ENCODE measurements at regions not wholly inside any gene's neighbourhood (a gene's known extent, or its start where the extent isn't known, plus 50 kb on each side); places are given as distances from the start of the nearest gene placed in this dataset.

- TF ChIP-seq, protein P1, sequence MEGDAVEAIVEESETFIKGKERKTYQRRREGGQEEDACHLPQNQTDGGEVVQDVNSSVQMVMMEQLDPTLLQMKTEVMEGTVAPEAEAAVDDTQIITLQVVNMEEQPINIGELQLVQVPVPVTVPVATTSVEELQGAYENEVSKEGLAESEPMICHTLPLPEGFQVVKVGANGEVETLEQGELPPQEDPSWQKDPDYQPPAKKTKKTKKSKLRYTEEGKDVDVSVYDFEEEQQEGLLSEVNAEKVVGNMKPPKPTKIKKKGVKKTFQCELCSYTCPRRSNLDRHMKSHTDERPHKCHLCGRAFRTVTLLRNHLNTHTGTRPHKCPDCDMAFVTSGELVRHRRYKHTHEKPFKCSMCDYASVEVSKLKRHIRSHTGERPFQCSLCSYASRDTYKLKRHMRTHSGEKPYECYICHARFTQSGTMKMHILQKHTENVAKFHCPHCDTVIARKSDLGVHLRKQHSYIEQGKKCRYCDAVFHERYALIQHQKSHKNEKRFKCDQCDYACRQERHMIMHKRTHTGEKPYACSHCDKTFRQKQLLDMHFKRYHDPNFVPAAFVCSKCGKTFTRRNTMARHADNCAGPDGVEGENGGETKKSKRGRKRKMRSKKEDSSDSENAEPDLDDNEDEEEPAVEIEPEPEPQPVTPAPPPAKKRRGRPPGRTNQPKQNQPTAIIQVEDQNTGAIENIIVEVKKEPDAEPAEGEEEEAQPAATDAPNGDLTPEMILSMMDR (IDR thresholded peaks at IDR 0.05; ENCODE audit: insufficient read depth, low read depth, low read length, missing control alignments): no peak
- no peak for DNase-seq (ENCODE audit: low read depth)
- H3K4me3 ChIP-seq (ENCODE audit: low read depth, low read length): no peak overlapping the region
Observed at GRCh38 chr1:199742547-199742946, 285.0 kb upstream of the NR5A2 start.

DNA sequence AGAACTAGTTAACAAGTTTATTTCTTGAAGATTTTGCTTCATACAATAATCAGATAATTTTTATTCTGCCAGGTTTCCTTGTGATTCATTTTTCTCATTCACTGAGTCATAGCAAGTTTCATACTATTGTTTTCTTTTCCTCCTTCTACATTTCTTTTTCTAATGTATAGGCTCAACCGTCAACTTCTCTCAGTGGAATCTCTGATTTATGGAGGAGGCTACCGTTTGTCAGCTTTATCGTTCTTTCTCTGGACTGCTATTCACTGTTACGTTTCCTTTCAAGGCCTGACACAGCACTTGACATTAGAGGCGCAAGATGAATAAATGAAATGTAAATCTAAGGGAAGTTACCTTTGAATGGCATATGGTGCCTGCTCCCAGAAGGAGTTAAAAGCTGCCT, 284.3 kb upstream of the NR5A2 start:
- H3K4me3 ChIP-seq (ENCODE audit: low read depth, low read length): no peak overlapping the region
- TF ChIP-seq, protein P1 (IDR thresholded peaks at IDR 0.05; ENCODE audit: insufficient read depth, low read depth, low read length, missing control alignments): no peak
- DNase-seq (ENCODE audit: low read depth): no peak

- TF ChIP-seq, protein P1 (IDR thresholded peaks at IDR 0.05; ENCODE audit: insufficient read depth, low read depth, low read length, missing control alignments): no peak
- DNase-seq (ENCODE audit: low read depth): no peak
- no peak overlapping the region for H3K4me3 ChIP-seq (ENCODE audit: low read depth, low read length)
Observed at GRCh38 chr1:199746666-199747384, 280.7 kb upstream of the NR5A2 start.

DNA sequence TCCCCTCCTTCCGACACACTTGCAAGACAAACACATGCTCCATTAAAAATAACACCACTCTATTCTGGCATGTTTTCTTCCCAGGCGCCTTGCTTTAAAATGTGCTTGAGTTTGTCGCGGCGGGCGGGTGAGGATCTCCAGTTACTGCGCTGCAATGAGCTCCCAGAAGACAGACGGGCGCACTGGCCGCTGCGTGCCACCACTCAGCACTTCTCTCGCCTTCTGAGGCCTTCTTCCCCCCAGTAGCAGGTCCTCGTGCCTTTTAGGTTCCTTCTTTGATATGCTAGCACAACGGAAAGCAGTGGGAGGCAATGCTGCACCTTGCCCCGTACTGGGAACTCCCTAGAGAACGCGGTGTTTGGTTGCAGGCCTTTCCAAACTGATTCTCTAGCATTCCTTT, 279.5 kb upstream of the NR5A2 start:
- no peak overlapping the region for H3K4me3 ChIP-seq (ENCODE audit: low read depth, low read length)
- TF ChIP-seq, protein P1 (IDR thresholded peaks at IDR 0.05; ENCODE audit: insufficient read depth, low read depth, low read length, missing control alignments): no peak
- no peak for DNase-seq (ENCODE audit: low read depth)

DNA sequence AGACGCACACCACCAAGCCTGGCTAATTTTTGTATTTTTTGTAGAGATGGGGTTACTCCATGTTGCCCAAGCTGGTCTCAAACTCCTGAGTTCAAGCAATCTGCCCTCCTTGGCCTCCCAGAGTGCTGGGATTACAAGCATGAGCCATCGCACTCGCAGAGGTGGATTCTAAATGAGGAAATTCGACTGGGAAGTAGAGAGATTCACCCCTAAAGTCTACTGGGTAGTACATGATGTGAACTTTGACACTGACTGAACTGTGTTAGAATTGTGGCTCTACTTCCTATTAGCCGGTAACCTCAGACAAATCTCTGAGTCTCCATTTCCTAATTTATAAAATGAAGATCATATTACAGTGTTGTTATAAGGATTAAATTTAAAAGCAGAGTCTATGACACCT, 276.0 kb upstream of the NR5A2 start:
- TF ChIP-seq, protein P1 (IDR thresholded peaks at IDR 0.05; ENCODE audit: insufficient read depth, low read depth, low read length, missing control alignments): no peak
- H3K4me3 ChIP-seq (ENCODE audit: low read depth, low read length): no peak overlapping the region
- no peak for DNase-seq (ENCODE audit: low read depth)

- no peak overlapping the region for H3K4me3 ChIP-seq (ENCODE audit: low read depth, low read length)
- DNase-seq (ENCODE audit: low read depth): no peak
- TF ChIP-seq, protein P1 (IDR thresholded peaks at IDR 0.05; ENCODE audit: insufficient read depth, low read depth, low read length, missing control alignments): no peak
Observed at GRCh38 chr1:199751962-199752687, 275.4 kb upstream of the NR5A2 start.

Data from GM12865 (cell line).